Endothelial cell of umbilical vein (primary cell): ENCODE measurements at regions not wholly inside any gene's neighbourhood (a gene's known extent, or its start where the extent isn't known, plus 50 kb on each side); places are given as distances from the start of the nearest gene placed in this dataset.

ENCODE experiments used
- BruUV-seq: library from RNA; stranded (reverse); fragments of 400-500 nt; replicated peaks from 2 replicates; lab custom pipeline; 2021; lab: Mats Ljungman, UMichigan
- CTCF ChIA-PET: fragments of 300-600, 350-600 bp; sonication (Branson Sonifier 250); formaldehyde crosslinking; loops from one replicate; lab custom pipeline; 2021; ENCODE audit warnings: antibody characterized with exemption, inconsistent platforms; lab: Charles Lee
- POLR2A ChIA-PET: fragments of 300-600, 350-600 bp; sonication (Branson Sonifier 250); formaldehyde crosslinking; loops from one replicate; lab custom pipeline; 2021; ENCODE audit warnings: antibody characterized with exemption, inconsistent platforms; lab: Charles Lee
- DNase-seq: peaks from one replicate; pipeline ENCODE4 v3.0.0-alpha.2; 2011; ENCODE audit warnings: low read depth, low spot score
- FAIRE-seq: peaks from 2 replicates; lab custom pipeline; 2011; peaks lifted over from hg19 to GRCh38; lab: Jason Lieb, UNC
- H2AFZ ChIP-seq: 2 replicates; pipeline ENCODE4 v1.6.0; 2012; ENCODE audit warnings: low read depth, low read length, control low read depth, inconsistent platforms
- H3K27ac ChIP-seq: 2 replicates; pipeline ENCODE4 v1.5.1; 2011; ENCODE audit warnings: low read depth, mild to moderate bottlenecking, control low read depth, low read length, moderate library complexity; ENCODE audit not compliant: insufficient read depth
- H3K27me3 ChIP-seq, 2 experiments: 2 replicates each; pipeline versions ENCODE4 v1.6.0 to v1.6.1; 2011; ENCODE audit warnings: low read length in 2 of 2, mixed read lengths in 1 of 2; ENCODE audit not compliant: control insufficient read depth in 2 of 2, insufficient read depth in 2 of 2
- H3K36me3 ChIP-seq, 2 experiments: 2 replicates in 1 of 2; 3 replicates in 1 of 2; pipeline ENCODE4 v1.5.1; 2011; ENCODE audit warnings: low read length in 2 of 2, mild to moderate bottlenecking in 1 of 2, moderate library complexity in 1 of 2; ENCODE audit not compliant: control insufficient read depth in 2 of 2, insufficient read depth in 2 of 2; ENCODE audit errors: extremely low read depth in 1 of 2
- H3K4me1 ChIP-seq: 3 replicates; pipeline ENCODE4 v1.5.1; 2011; ENCODE audit warnings: mild to moderate bottlenecking, low read length; ENCODE audit not compliant: control insufficient read depth, insufficient read depth; ENCODE audit errors: extremely low read depth
- H3K4me2 ChIP-seq: 2 replicates; pipeline ENCODE4 v1.6.1; 2011; ENCODE audit warnings: low read length, control low read depth, mixed read lengths; ENCODE audit not compliant: insufficient read depth
- H3K4me3 ChIP-seq, 3 experiments: fragments of 200-600 bp in 1 of 3; sonication (generic), shearing (Covaris generic) in 1 of 3; replicated peaks in 1 of 3; 2 replicates each; pipeline ENCODE4 v1.5.1; 2011 to 2016; ENCODE audit warnings: control low read depth in 3 of 3, low read length in 3 of 3, mild to moderate bottlenecking in 2 of 3, inconsistent platforms in 1 of 3, low read depth in 1 of 3, moderate library complexity in 1 of 3; ENCODE audit not compliant: insufficient read depth in 1 of 3
- H3K79me2 ChIP-seq: 2 replicates; pipeline ENCODE4 v1.6.0; 2012; ENCODE audit warnings: low read length, inconsistent platforms; ENCODE audit not compliant: control insufficient read depth, insufficient read depth
- H3K9ac ChIP-seq: replicated peaks from 2 replicates; pipeline ENCODE3; 2011; ENCODE audit warnings: low read length, control low read depth; ENCODE audit not compliant: insufficient read depth; ENCODE audit errors: extremely low read depth
- H3K9me1 ChIP-seq: replicated peaks from 3 replicates; pipeline ENCODE4 v1.6.0; 2011; ENCODE audit warnings: mild to moderate bottlenecking, low read length; ENCODE audit not compliant: control insufficient read depth, insufficient read depth; ENCODE audit errors: extremely low read depth
- H3K9me3 ChIP-seq: replicated peaks from 2 replicates; pipeline ENCODE4 v1.5.1; 2012; ENCODE audit warnings: low read length, inconsistent platforms; ENCODE audit not compliant: control insufficient read depth, insufficient read depth
- H4K20me1 ChIP-seq: replicated peaks from 2 replicates; pipeline ENCODE3; 2011; ENCODE audit warnings: mild to moderate bottlenecking, low read length; ENCODE audit not compliant: control insufficient read depth, insufficient read depth; ENCODE audit errors: extremely low read depth
- CTCF ChIP-seq, 2 donors: IDR thresholded peaks; 1 replicate in 1 of 2; 2 replicates in 1 of 2; pipeline ENCODE4 v1.5.1; 2011; ENCODE audit warnings: low read length in 2 of 2, mild to moderate bottlenecking in 2 of 2, moderate library complexity in 2 of 2, control low read depth in 1 of 2, inconsistent platforms in 1 of 2, low read depth in 1 of 2; ENCODE audit not compliant: insufficient read depth in 1 of 2; ENCODE audit errors: extremely low read depth in 1 of 2
- EZH2 ChIP-seq: IDR thresholded peaks from 2 replicates; pipeline ENCODE4 v1.6.1; 2012; ENCODE audit warnings: borderline replicate concordance, low read depth, mild to moderate bottlenecking, moderate library complexity, low read length, inconsistent platforms; ENCODE audit not compliant: severe bottlenecking
- FOS ChIP-seq: IDR thresholded peaks from 2 replicates; pipeline ENCODE4 v1.6.1; 2011; ENCODE audit warnings: mild to moderate bottlenecking, low read length, moderate library complexity, borderline replicate concordance; ENCODE audit not compliant: insufficient read depth
- GATA2 ChIP-seq: IDR thresholded peaks from 2 replicates; pipeline ENCODE4 v1.7.0; 2011; ENCODE audit warnings: low read depth, mild to moderate bottlenecking, moderate library complexity, mixed read lengths, low read length; ENCODE audit not compliant: insufficient read length, insufficient read depth
- JUN ChIP-seq: IDR thresholded peaks from 2 replicates; pipeline ENCODE4 v1.6.1; 2011; ENCODE audit warnings: borderline replicate concordance, low read depth; ENCODE audit not compliant: insufficient read length, insufficient read depth
- MAX ChIP-seq: IDR thresholded peaks from 2 replicates; pipeline ENCODE4 v1.6.1; 2011; ENCODE audit not compliant: insufficient read depth, insufficient read length
- MYC ChIP-seq: IDR thresholded peaks from one replicate; pipeline ENCODE4 v1.6.1; 2011; ENCODE audit warnings: mild to moderate bottlenecking, low read depth, low read length
- POLR2A ChIP-seq: IDR thresholded peaks from 2 replicates; pipeline ENCODE4 v1.6.1; 2012; ENCODE audit warnings: low read depth, mild to moderate bottlenecking, control low read depth, low read length
- POLR2AphosphoS5 ChIP-seq: IDR thresholded peaks from 2 replicates; pipeline ENCODE4 v1.6.1; 2012; ENCODE audit warnings: low read depth, mild to moderate bottlenecking, control low read depth, low read length, moderate library complexity; ENCODE audit not compliant: insufficient read depth
- dilution Hi-C: fragments of 300-500 bp; cut with MboI; formaldehyde crosslinking; loops from one replicate; pipeline ENCODE4 v1.15.0; 2019; ENCODE audit warnings: low sequenced_read_pairs; ENCODE audit not compliant: extremely low pct_ligation_motif_present
- intact Hi-C: fragments of 100-400 bp; cut with micrococcal nuclease; formaldehyde crosslinking; loops from one replicate; pipeline ENCODE4 v1.10.0; 2022

- Histone ChIP-seq H3K9me3 (no peaks in the 10 kb centered on the region), H3K9me1 (no peaks in the 10 kb centered on the region), H3K27ac (no peak overlapping the region), H3K4me2 (no peak overlapping the region), H3K4me3 (no peak overlapping the region), H2AFZ (no peak overlapping the region), H4K20me1 (no peaks in the 10 kb centered on the region), H3K9ac (no peak overlapping the region), H3K79me2 (no peaks in the 10 kb centered on the region), H3K36me3 (no peaks in the 10 kb centered on the region), H3K27me3 (no peaks in the 10 kb centered on the region), H3K4me1 (no peaks in the 10 kb centered on the region)
- TF ChIP-seq JUN (no peak), FOS (no peak), GATA2 (no peak), CTCF (IDR thresholded peaks at IDR 0.05; ENCODE audit: extremely low read depth in 1 of 2, insufficient read depth in 1 of 2, low read depth in 1 of 2, low read length in 2 of 2) (no peak), POLR2AphosphoS5 (no peak), MYC (no peak)
- ChIA-PET POLR2A (no interaction called here), CTCF (no interaction called here)
- no TSS peak for BruUV-seq
- intact Hi-C loops = no loop called here
- DNase-seq = no peak
- dilution Hi-C loops = no loop called here
- no peak for FAIRE-seq
Observed at GRCh38 chr7:113179313-113179712, 61.0 kb upstream of the SMIM30 start.

DNA sequence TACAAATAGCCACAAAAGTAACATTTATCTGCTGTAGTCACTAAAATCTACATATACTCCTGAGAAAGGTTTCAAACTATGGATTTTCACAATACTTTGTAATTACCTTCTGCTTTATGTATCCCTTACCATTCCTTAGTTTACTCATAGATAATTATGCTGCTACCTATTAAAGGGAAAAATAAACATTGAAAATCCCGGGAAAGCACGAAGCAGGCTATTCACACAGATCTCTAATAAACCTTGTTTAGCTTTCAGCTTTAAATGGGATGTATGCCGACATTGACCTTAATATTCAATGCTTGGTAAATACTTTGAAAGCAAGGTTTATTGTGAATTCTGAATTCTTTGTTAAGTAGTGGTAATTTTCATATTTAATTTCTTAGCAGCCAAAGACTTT lies 58.5 kb upstream of the SMIM30 start:
- H3K4me2 ChIP-seq = no peak overlapping the region
- no peaks in the 10 kb centered on the region for H3K36me3 ChIP-seq
- H3K4me1 ChIP-seq = no peaks in the 10 kb centered on the region
- no TSS peak for BruUV-seq
- H3K9me1 ChIP-seq = no peaks in the 10 kb centered on the region
- H3K4me3 ChIP-seq = no peak overlapping the region
- intact Hi-C loops (no loop called here), dilution Hi-C loops (no loop called here)
- no peak overlapping the region for H3K27ac ChIP-seq
- H4K20me1 ChIP-seq = no peaks in the 10 kb centered on the region
- ChIA-PET CTCF (no interaction called here), POLR2A (no interaction called here)
- H3K27me3 ChIP-seq = no peaks in the 10 kb centered on the region
- no peaks in the 10 kb centered on the region for H3K9me3 ChIP-seq
- H3K9ac ChIP-seq = no peak overlapping the region
- DNase-seq (no peak), FAIRE-seq (no peak)
- no peak overlapping the region for H2AFZ ChIP-seq
- TF ChIP-seq CTCF (IDR thresholded peaks at IDR 0.05; ENCODE audit: extremely low read depth in 1 of 2, insufficient read depth in 1 of 2, low read depth in 1 of 2, low read length in 2 of 2) = no peak
- no peak for TF ChIP-seq GATA2
- no peak for TF ChIP-seq JUN
- no peak for TF ChIP-seq POLR2AphosphoS5
- TF ChIP-seq MAX = no peak
- TF ChIP-seq FOS = no peak
- no peak for TF ChIP-seq POLR2A
- TF ChIP-seq EZH2 = no peak
- no peak for TF ChIP-seq MYC
- no peaks in the 10 kb centered on the region for H3K79me2 ChIP-seq
